Mesothelial cell of epicardium (in vitro differentiated cells): ENCODE measurements at regions not wholly inside any gene's neighbourhood (a gene's known extent, or its start where the extent isn't known, plus 50 kb on each side); places are given as distances from the start of the nearest gene placed in this dataset.
"Not testable (repeated sequence)": the region's sequence is repeated elsewhere in the genome, so short reads cannot be mapped to it uniquely, and the experiment has no call there.

Experiments used
- DNase-seq, 2 experiments: peaks; one replicate each; pipeline ENCODE4 v3.0.0; 2021; ENCODE audit warnings: low spot score in 2 of 2; ENCODE audit not compliant: unreplicated experiment in 2 of 2
- H3K27ac Mint-ChIP-seq: 2 replicates; pipeline ENCODE4 v1.8.0; 2021; ENCODE audit warnings: mixed read lengths
- H3K27me3 Mint-ChIP-seq: 2 replicates; pipeline ENCODE4 v1.8.0; 2021; ENCODE audit warnings: low read depth, mixed read lengths
- H3K36me3 Mint-ChIP-seq: 2 replicates; pipeline ENCODE4 v1.8.0; 2021; ENCODE audit warnings: mixed read lengths
- H3K4me1 Mint-ChIP-seq: 2 replicates; pipeline ENCODE4 v1.8.0; 2021; ENCODE audit warnings: mixed read lengths
- H3K4me3 Mint-ChIP-seq: 2 replicates; pipeline ENCODE4 v1.8.0; 2021; ENCODE audit warnings: mild to moderate bottlenecking, moderate library complexity, mixed read lengths
- H3K9me3 Mint-ChIP-seq: 2 replicates; pipeline ENCODE4 v1.8.0; 2021; ENCODE audit warnings: mixed read lengths
- CTCF ChIP-seq: fragments of 200-600 bp; sonication (generic); IDR thresholded peaks from one replicate; pipeline ENCODE4 v1.5.0; 2021; ENCODE audit warnings: antibody characterized with exemption; ENCODE audit not compliant: unreplicated experiment

GRCh38 chr14:106722813-106723687 is 1196.7 kb downstream of the TMEM121 start:
- not testable (repeated sequence) for H3K27me3 Mint-ChIP-seq, H3K9me3 Mint-ChIP-seq, H3K4me1 Mint-ChIP-seq, H3K36me3 Mint-ChIP-seq, H3K4me3 Mint-ChIP-seq, H3K27ac Mint-ChIP-seq, DNase-seq

GRCh38 chr14:106727962-106728361 is 1201.6 kb downstream of the TMEM121 start:
- DNase-seq, H3K4me1 Mint-ChIP-seq, H3K4me3 Mint-ChIP-seq, H3K27me3 Mint-ChIP-seq, H3K27ac Mint-ChIP-seq, H3K9me3 Mint-ChIP-seq, H3K36me3 Mint-ChIP-seq: not testable (repeated sequence)

GRCh38 chr14:106728611-106729010 is 1202.2 kb downstream of the TMEM121 start:
- Mint-ChIP-seq H3K9me3 (no peaks in the 10 kb centered on the region), H3K27me3 (no peaks in the 10 kb centered on the region), H3K27ac (no peak overlapping the region), H3K36me3 (no peaks in the 10 kb centered on the region), H3K4me1 (no peaks in the 10 kb centered on the region), H3K4me3 (no peak overlapping the region)
- TF ChIP-seq CTCF = no peak
- no peak for DNase-seq

- Mint-ChIP-seq H3K27me3 (no peaks in the 10 kb centered on the region), H3K36me3 (no peaks in the 10 kb centered on the region), H3K4me3 (no peak overlapping the region), H3K4me1 (no peaks in the 10 kb centered on the region), H3K27ac (no peak overlapping the region), H3K9me3 (no peaks in the 10 kb centered on the region)
- no peak for DNase-seq
- no peak for TF ChIP-seq CTCF
These were observed 1203.2 kb downstream of the TMEM121 start for GRCh38 chr14:106729551-106729950.

- H3K36me3 Mint-ChIP-seq = no peaks in the 10 kb centered on the region
- H3K27ac Mint-ChIP-seq = no peak overlapping the region
- H3K4me1 Mint-ChIP-seq = no peaks in the 10 kb centered on the region
- no peak overlapping the region for H3K4me3 Mint-ChIP-seq
- H3K27me3 Mint-ChIP-seq = no peaks in the 10 kb centered on the region
- DNase-seq = no peak
- no peaks in the 10 kb centered on the region for H3K9me3 Mint-ChIP-seq
- no peak for TF ChIP-seq CTCF
These were observed 1207.4 kb downstream of the TMEM121 start for GRCh38 chr14:106733771-106734170.

- no peaks in the 10 kb centered on the region for H3K36me3 Mint-ChIP-seq
- H3K27ac Mint-ChIP-seq = no peak overlapping the region
- no peaks in the 10 kb centered on the region for H3K9me3 Mint-ChIP-seq
- H3K27me3 Mint-ChIP-seq = no peaks in the 10 kb centered on the region
- no peak overlapping the region for H3K4me3 Mint-ChIP-seq
- TF ChIP-seq CTCF = no peak
- no peak for DNase-seq
- no peaks in the 10 kb centered on the region for H3K4me1 Mint-ChIP-seq
These were observed 1210.6 kb downstream of the TMEM121 start for GRCh38 chr14:106737021-106737420.

GRCh38 chr14:106738075-106738474 is 1211.7 kb downstream of the TMEM121 start:
- TF ChIP-seq CTCF = no peak
- H3K9me3 Mint-ChIP-seq = no peaks in the 10 kb centered on the region
- no peak overlapping the region for H3K4me3 Mint-ChIP-seq
- H3K4me1 Mint-ChIP-seq = no peaks in the 10 kb centered on the region
- DNase-seq = no peak
- H3K27me3 Mint-ChIP-seq = no peaks in the 10 kb centered on the region
- no peaks in the 10 kb centered on the region for H3K36me3 Mint-ChIP-seq
- no peak overlapping the region for H3K27ac Mint-ChIP-seq

GRCh38 chr14:106738598-106739258 is 1212.3 kb downstream of the TMEM121 start:
- H3K27ac Mint-ChIP-seq, DNase-seq, H3K4me1 Mint-ChIP-seq, H3K9me3 Mint-ChIP-seq, H3K4me3 Mint-ChIP-seq, H3K27me3 Mint-ChIP-seq, H3K36me3 Mint-ChIP-seq: not testable (repeated sequence)
